Tibial nerve (tissue), 4 donors: ENCODE measurements at regions not wholly inside any gene's neighbourhood (a gene's known extent, or its start where the extent isn't known, plus 50 kb on each side); places are given as distances from the start of the nearest gene placed in this dataset.

Experiments
- DNase-seq, 2 donors: peaks; one replicate each; pipeline ENCODE4 v3.0.0-alpha.2; 2019; ENCODE audit warnings: low spot score in 2 of 2
- H3K27ac ChIP-seq, 4 donors: fragments of 200-600 bp; sonication (generic) in 3 of 4; one replicate each; pipeline ENCODE4 v1.5.1; 2017 to 2019; ENCODE audit warnings: mild to moderate bottlenecking in 1 of 4
- H3K27me3 ChIP-seq, 2 donors: fragments of 200-600 bp; sonication (generic) in 1 of 2; one replicate each; pipeline versions ENCODE4 v1.5.1 to v1.6.0; 2017 to 2019
- H3K36me3 ChIP-seq, 3 donors: fragments of 200-600 bp; sonication (generic); one replicate each; pipeline ENCODE4 v1.5.1; 2018 to 2019
- H3K4me1 ChIP-seq, 4 donors: fragments of 200-600 bp; sonication (generic) in 3 of 4; one replicate each; pipeline ENCODE4 v1.5.1; 2017 to 2019
- H3K4me3 ChIP-seq, 4 donors: fragments of 200-600 bp; sonication (generic) in 3 of 4; one replicate each; pipeline ENCODE4 v1.5.1; 2017 to 2019; ENCODE audit warnings: mild to moderate bottlenecking in 1 of 4, moderate library complexity in 1 of 4
- H3K9me3 ChIP-seq, 4 donors: fragments of 200-600 bp; sonication (generic) in 3 of 4; one replicate each; pipeline ENCODE4 v1.5.1; 2017 to 2019
- CTCF ChIP-seq, 5 experiments: fragments of 200-600 bp in 3 of 5; fragments of 450-650 bp in 2 of 5; sonication (generic) in 3 of 5; IDR thresholded peaks; one replicate each; pipeline ENCODE4 v1.5.1; 2016 to 2019; ENCODE audit warnings: antibody characterized with exemption in 5 of 5, mild to moderate bottlenecking in 3 of 5, moderate library complexity in 2 of 5
- EP300 ChIP-seq, 2 donors: sonication (generic); formaldehyde crosslinking; IDR thresholded peaks; one replicate each; pipeline ENCODE4 v1.6.1; 2017; ENCODE audit warnings: antibody characterized with exemption in 2 of 2, mild to moderate bottlenecking in 1 of 2
- POLR2A ChIP-seq, 2 donors: fragments of 450-650 bp; IDR thresholded peaks; one replicate each; pipeline ENCODE4 v1.6.1; 2017; ENCODE audit warnings: antibody characterized with exemption in 2 of 2, mild to moderate bottlenecking in 2 of 2, moderate library complexity in 2 of 2
- WGBS, 2 donors: methylation state at CpG; one replicate each; pipeline ENCODE4 v1.1.5; 2018; 5-methylcytosine and 5-hydroxymethylcytosine counted together

GRCh38 chr5:144538845-144539244 is 368.2 kb downstream of the KCTD16 start:
- WGBS, 2 donors = 84 to 87% methylated on average over 3 of the region's 3 CpGs
- peaks cover 0 to 8% (median 0%) of the 10 kb centered on the region in 4 donors for H3K9me3 ChIP-seq
- DNase-seq = no peak
- no peak overlapping the region for H3K4me3 ChIP-seq
- no peaks in the 10 kb centered on the region for H3K36me3 ChIP-seq
- no peaks in the 10 kb centered on the region for H3K4me1 ChIP-seq
- H3K27ac ChIP-seq = no peak overlapping the region
- no peaks in the 10 kb centered on the region for H3K27me3 ChIP-seq
- TF ChIP-seq EP300 (IDR thresholded peaks at IDR 0.05) (no peak), POLR2A (IDR thresholded peaks at IDR 0.05) (no peak), CTCF (IDR thresholded peaks at IDR 0.05) (no peak)
